Lung (tissue), 11 donors: ENCODE measurements at regions not wholly inside any gene's neighbourhood (a gene's known extent, or its start where the extent isn't known, plus 50 kb on each side); places are given as distances from the start of the nearest gene placed in this dataset.

Source experiments
- ATAC-seq: fragments of 200-7000 bp; cut with Tn5 transposase; one replicate; pipeline ENCODE4 v1.9.1; 2020; ENCODE audit warnings: moderate number of reproducible peaks; ENCODE audit not compliant: insufficient read depth, low FRiP score
- DNase-seq, 3 donors: peaks; one replicate each; pipeline ENCODE4 v3.0.0-alpha.2; 2013 to 2017
- H3K27ac ChIP-seq, 2 donors: one replicate each; pipeline ENCODE4 v1.5.1; 2013; ENCODE audit warnings: mild to moderate bottlenecking in 2 of 2, moderate library complexity in 2 of 2, control low read depth in 1 of 2, inconsistent platforms in 1 of 2, low read depth in 1 of 2, low read length in 1 of 2
- H3K27me3 ChIP-seq, 3 donors: one replicate each; pipeline ENCODE4 v1.5.1; 2013; ENCODE audit warnings: low read length in 2 of 3; ENCODE audit not compliant: control insufficient read depth in 3 of 3, insufficient read depth in 3 of 3
- H3K36me3 ChIP-seq, 4 donors: one replicate each; pipeline ENCODE4 v1.5.1; 2013; ENCODE audit warnings: low read length in 4 of 4, mild to moderate bottlenecking in 1 of 4, moderate library complexity in 1 of 4; ENCODE audit not compliant: control insufficient read depth in 4 of 4, insufficient read depth in 4 of 4
- H3K4me1 ChIP-seq, 5 donors: one replicate each; pipeline ENCODE4 v1.5.1; 2013; ENCODE audit warnings: low read length in 5 of 5, mild to moderate bottlenecking in 2 of 5, moderate library complexity in 1 of 5; ENCODE audit not compliant: control insufficient read depth in 5 of 5, insufficient read depth in 5 of 5
- H3K4me3 ChIP-seq: one replicate; pipeline ENCODE4 v1.5.1; 2013; ENCODE audit warnings: mild to moderate bottlenecking, control low read depth, moderate library complexity
- H3K9ac ChIP-seq, 2 donors: one replicate each; pipeline ENCODE4 v1.5.1; 2013; ENCODE audit warnings: low read length in 2 of 2, control low read depth in 1 of 2; ENCODE audit not compliant: insufficient read depth in 1 of 2
- H3K9me3 ChIP-seq, 4 donors: one replicate each; pipeline ENCODE4 v1.5.1; 2013; ENCODE audit warnings: low read length in 3 of 4, mild to moderate bottlenecking in 1 of 4, moderate library complexity in 1 of 4; ENCODE audit not compliant: control insufficient read depth in 4 of 4, insufficient read depth in 3 of 4
- WGBS, 2 donors: extraction: QIAGEN DNeasy Blood & Tissue Kit; methylation state at CpG; one replicate each; pipeline ENCODE4 v1.1.7; 2013; 5-methylcytosine and 5-hydroxymethylcytosine counted together
- TF ChIP-seq, protein P1 (sequence below): IDR thresholded peaks from 2 replicates; pipeline ENCODE4 v1.5.1; 2012; ENCODE audit warnings: mild to moderate bottlenecking; ENCODE audit errors: control extremely low read depth, extremely low read depth
- donor health status: control.
- donor health status: control.
- donor health status: Bipolar disorder and iron deficiency.
- donor health status: healthy.
- donor health status: DM: yes; HTN: yes; CAD: no.

DNA sequence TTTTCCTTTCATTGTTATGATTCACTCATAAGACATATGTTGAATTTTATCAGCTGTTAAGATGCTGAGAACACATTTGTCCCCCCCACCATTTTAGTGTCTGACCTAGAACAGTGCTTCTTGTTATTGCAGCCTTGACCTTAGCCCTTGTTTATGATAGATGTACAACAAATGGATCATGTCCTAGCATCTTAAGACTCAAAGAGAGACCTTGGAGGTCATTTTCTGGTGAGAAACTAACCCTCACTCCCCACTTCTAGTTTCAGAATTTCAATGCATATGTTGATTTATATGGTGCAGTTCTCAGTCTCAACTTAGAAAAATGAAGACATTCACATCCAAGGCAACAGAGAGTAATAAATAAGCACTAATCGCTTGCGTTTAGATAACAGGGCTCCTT is 391.2 kb downstream of the AEBP2 start:
- Histone ChIP-seq H3K27me3 (no peaks in the 10 kb centered on the region), H3K9me3 (peaks cover 0 to 15% (median 3%) of the 10 kb centered on the region in 4 donors), H3K4me1 (no peaks in the 10 kb centered on the region), H3K36me3 (no peaks in the 10 kb centered on the region), H3K27ac (no peak overlapping the region), H3K4me3 (no peak overlapping the region), H3K9ac (no peak overlapping the region)
- TF ChIP-seq, protein P1, sequence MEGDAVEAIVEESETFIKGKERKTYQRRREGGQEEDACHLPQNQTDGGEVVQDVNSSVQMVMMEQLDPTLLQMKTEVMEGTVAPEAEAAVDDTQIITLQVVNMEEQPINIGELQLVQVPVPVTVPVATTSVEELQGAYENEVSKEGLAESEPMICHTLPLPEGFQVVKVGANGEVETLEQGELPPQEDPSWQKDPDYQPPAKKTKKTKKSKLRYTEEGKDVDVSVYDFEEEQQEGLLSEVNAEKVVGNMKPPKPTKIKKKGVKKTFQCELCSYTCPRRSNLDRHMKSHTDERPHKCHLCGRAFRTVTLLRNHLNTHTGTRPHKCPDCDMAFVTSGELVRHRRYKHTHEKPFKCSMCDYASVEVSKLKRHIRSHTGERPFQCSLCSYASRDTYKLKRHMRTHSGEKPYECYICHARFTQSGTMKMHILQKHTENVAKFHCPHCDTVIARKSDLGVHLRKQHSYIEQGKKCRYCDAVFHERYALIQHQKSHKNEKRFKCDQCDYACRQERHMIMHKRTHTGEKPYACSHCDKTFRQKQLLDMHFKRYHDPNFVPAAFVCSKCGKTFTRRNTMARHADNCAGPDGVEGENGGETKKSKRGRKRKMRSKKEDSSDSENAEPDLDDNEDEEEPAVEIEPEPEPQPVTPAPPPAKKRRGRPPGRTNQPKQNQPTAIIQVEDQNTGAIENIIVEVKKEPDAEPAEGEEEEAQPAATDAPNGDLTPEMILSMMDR, result no peak
- ATAC-seq (no peak), DNase-seq (no peak)
- WGBS, 2 donors, result 70 to 79% methylated on average over 2 of the region's 2 CpGs

DNA sequence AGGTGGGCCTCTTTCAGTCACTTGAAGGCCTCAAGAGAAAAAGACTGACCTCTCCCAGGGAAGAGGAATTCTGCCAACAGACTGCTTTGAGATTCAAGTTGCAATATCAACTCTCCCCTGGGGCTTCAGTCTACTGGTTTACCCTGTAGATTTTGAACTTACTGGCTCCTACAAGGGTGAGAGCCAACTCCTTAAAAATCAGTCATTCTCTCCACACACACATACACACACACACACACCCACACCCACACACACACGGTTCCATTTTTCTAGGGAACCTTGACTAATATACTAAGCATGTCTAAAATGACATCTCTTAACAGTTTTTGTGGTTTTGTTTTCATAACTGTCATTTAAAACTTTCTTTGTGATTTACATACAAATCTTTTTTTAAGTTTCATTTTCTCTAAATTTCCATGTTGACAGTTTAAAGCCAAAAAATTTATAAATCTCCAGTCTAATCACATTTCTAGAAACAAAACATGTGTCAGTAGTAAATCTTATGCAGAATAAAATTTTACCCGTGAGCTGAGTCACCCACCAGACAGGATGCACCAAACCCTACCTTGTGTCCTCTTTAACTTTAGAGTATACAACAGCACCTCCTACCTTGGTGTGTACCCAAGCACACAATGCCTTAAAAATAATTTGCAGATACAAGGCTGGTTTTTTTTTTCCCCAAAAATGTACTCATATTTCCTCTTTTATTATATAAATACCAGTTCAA is 394.6 kb downstream of the AEBP2 start:
- WGBS, 2 donors, result 24 to 38% methylated on average over 2 of the region's 2 CpGs
- no peaks in the 10 kb centered on the region for H3K27me3 ChIP-seq
- no peak for DNase-seq
- no peak overlapping the region for H3K27ac ChIP-seq
- H3K36me3 ChIP-seq, result no peaks in the 10 kb centered on the region
- no peaks in the 10 kb centered on the region for H3K4me1 ChIP-seq
- no peaks in the 10 kb centered on the region for H3K9me3 ChIP-seq
- TF ChIP-seq, protein P1, result no peak
- no peak for ATAC-seq
- H3K9ac ChIP-seq, result no peak overlapping the region
- H3K4me3 ChIP-seq, result no peak overlapping the region

DNA sequence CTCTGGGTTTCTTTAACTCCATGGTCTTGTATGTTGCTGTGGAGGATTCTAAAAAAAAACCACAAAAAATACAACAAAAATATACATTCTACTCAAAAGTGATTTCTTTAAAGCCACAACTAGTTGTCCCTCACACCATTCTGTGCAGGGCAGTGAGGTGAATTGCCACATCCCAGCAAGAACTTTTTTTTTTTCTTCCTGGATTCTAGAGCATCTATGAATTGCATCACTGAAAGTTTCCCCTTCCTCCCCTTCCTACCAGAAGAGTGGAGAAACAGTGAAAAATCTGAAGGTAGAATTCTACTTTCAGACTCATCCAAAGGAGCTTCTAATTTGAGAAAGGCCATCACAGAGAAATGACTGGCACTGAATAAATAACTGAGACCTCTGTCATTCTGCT is 395.3 kb downstream of the AEBP2 start:
- TF ChIP-seq, protein P1, result no peak

DNA sequence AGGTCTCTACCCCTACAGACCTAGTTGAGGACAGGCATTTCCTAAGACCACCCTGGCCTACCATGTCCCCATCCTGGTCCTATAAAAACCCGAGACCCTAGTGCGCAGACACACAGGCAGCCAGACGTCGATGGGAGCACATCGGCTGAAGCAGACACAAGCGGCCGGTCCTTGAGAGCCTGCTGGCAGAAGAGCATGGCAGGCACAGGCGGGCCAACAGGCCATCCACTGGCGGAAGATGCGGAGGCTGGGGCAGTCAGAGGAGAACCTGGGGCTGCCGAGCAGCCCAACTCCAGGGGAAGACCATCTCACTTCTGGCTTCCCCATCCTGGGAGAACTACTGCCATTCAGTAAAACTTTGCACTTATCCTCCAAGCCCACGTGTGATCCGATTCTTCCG is 396.8 kb downstream of the AEBP2 start:
- H3K9me3 ChIP-seq, result no peaks in the 10 kb centered on the region
- TF ChIP-seq, protein P1, result no peak
- H3K27ac ChIP-seq, result no peak overlapping the region
- DNase-seq, result no peak
- H3K36me3 ChIP-seq, result no peaks in the 10 kb centered on the region
- no peak overlapping the region for H3K9ac ChIP-seq
- no peaks in the 10 kb centered on the region for H3K27me3 ChIP-seq
- H3K4me3 ChIP-seq, result no peak overlapping the region
- WGBS, 2 donors, result 96 to 97% methylated on average over 14 of the region's 14 CpGs
- no peaks in the 10 kb centered on the region for H3K4me1 ChIP-seq
- ATAC-seq, result no peak

More for the DNA sequence above, 395.3 kb downstream of the AEBP2 start:
- no peak for ATAC-seq
- H3K9ac ChIP-seq, result no peak overlapping the region
- H3K4me1 ChIP-seq, result no peaks in the 10 kb centered on the region
- H3K36me3 ChIP-seq, result no peaks in the 10 kb centered on the region
- no peak overlapping the region for H3K27ac ChIP-seq
- no peak overlapping the region for H3K4me3 ChIP-seq
- no peaks in the 10 kb centered on the region for H3K9me3 ChIP-seq
- no peaks in the 10 kb centered on the region for H3K27me3 ChIP-seq
- DNase-seq, result no peak
